T-helper 2 cell treated with Interferon-gamma antibody and Interleukin-4, amounts not matched to agents 5 μg/mL and 100 μg/mL, for 36 hours (primary cell): ENCODE measurements at regions not wholly inside any gene's neighbourhood (a gene's known extent, or its start where the extent isn't known, plus 50 kb on each side); places are given as distances from the start of the nearest gene placed in this dataset.

Source experiments
- DNase-seq: peaks from one replicate; pipeline ENCODE4 v3.0.0; 2021; ENCODE audit warnings: low spot score
- H3K27ac Mint-ChIP-seq: one replicate; pipeline ENCODE4 v1.8.0; 2021; ENCODE audit warnings: mild to moderate bottlenecking, mixed read lengths
- H3K27me3 Mint-ChIP-seq: one replicate; pipeline ENCODE4 v1.8.0; 2021; ENCODE audit warnings: low read depth, mixed read lengths
- H3K36me3 Mint-ChIP-seq: one replicate; pipeline ENCODE4 v1.8.0; 2021; ENCODE audit warnings: low read depth, mixed read lengths
- H3K4me1 Mint-ChIP-seq: one replicate; pipeline ENCODE4 v1.8.0; 2021; ENCODE audit warnings: low read depth, mixed read lengths
- H3K4me3 Mint-ChIP-seq: one replicate; pipeline ENCODE4 v1.8.0; 2022; ENCODE audit warnings: mild to moderate bottlenecking, moderate library complexity, mixed read lengths
- H3K9me3 Mint-ChIP-seq: one replicate; pipeline ENCODE4 v1.8.0; 2021; ENCODE audit warnings: mixed read lengths

- Mint-ChIP-seq H3K27ac (no peak overlapping the region), H3K27me3 (peaks cover 5% of the 10 kb centered on the region), H3K4me1 (peaks cover 17% of the 10 kb centered on the region), H3K4me3 (no peak overlapping the region), H3K9me3 (no peaks in the 10 kb centered on the region), H3K36me3 (peaks cover 2% of the 10 kb centered on the region)
- no peak for DNase-seq
These were observed 164.6 kb upstream of the BCL6 start for GRCh38 chr3:187909866-187910265.

GRCh38 chr3:187912007-187912406 is 166.7 kb upstream of the BCL6 start:
- Mint-ChIP-seq H3K36me3 (peaks cover 3% of the 10 kb centered on the region), H3K4me1 (peaks cover 22% of the 10 kb centered on the region), H3K27ac (no peak overlapping the region), H3K9me3 (no peaks in the 10 kb centered on the region), H3K27me3 (peaks cover 6% of the 10 kb centered on the region), H3K4me3 (no peak overlapping the region)
- no peak for DNase-seq

- H3K9me3 Mint-ChIP-seq, result no peaks in the 10 kb centered on the region
- peaks cover 33% of the 10 kb centered on the region for H3K4me1 Mint-ChIP-seq
- no peak overlapping the region for H3K4me3 Mint-ChIP-seq
- DNase-seq, result no peak
- no peak overlapping the region for H3K27ac Mint-ChIP-seq
- H3K36me3 Mint-ChIP-seq, result peaks cover 3% of the 10 kb centered on the region
- peaks cover 8% of the 10 kb centered on the region for H3K27me3 Mint-ChIP-seq
These were observed 168.4 kb upstream of the BCL6 start for GRCh38 chr3:187913617-187914033.

- H3K4me1 Mint-ChIP-seq, result peaks cover 39% of the 10 kb centered on the region
- H3K9me3 Mint-ChIP-seq, result no peaks in the 10 kb centered on the region
- H3K27ac Mint-ChIP-seq, result no peak overlapping the region
- no peak for DNase-seq
- peaks cover 8% of the 10 kb centered on the region for H3K27me3 Mint-ChIP-seq
- no peak overlapping the region for H3K4me3 Mint-ChIP-seq
- peaks cover 3% of the 10 kb centered on the region for H3K36me3 Mint-ChIP-seq
These were observed 169.0 kb upstream of the BCL6 start for GRCh38 chr3:187914231-187914630.

- Mint-ChIP-seq H3K27ac (no peak overlapping the region), H3K4me1 (peaks cover 50% of the 10 kb centered on the region), H3K4me3 (no peak overlapping the region)
These were observed 170.8 kb upstream of the BCL6 start for GRCh38 chr3:187916072-187916471.

GRCh38 chr3:187918081-187918644 is 172.9 kb upstream of the BCL6 start:
- no peaks in the 10 kb centered on the region for H3K9me3 Mint-ChIP-seq
- no peak for DNase-seq
- H3K27me3 Mint-ChIP-seq, result peaks cover 8% of the 10 kb centered on the region
- peak overlapping the region; percentile 90 for H3K27ac Mint-ChIP-seq
- peaks cover 3% of the 10 kb centered on the region for H3K36me3 Mint-ChIP-seq
- peak overlapping the region; percentile 71 for H3K4me3 Mint-ChIP-seq
- H3K4me1 Mint-ChIP-seq, result peaks cover 63% of the 10 kb centered on the region

More at GRCh38 chr3:187916072-187916471, 170.8 kb upstream of the BCL6 start:
- Mint-ChIP-seq H3K36me3 (peaks cover 3% of the 10 kb centered on the region), H3K27me3 (peaks cover 5% of the 10 kb centered on the region), H3K9me3 (no peaks in the 10 kb centered on the region)
- DNase-seq, result no peak

- H3K27ac Mint-ChIP-seq, result peak overlapping the region; percentile 90
- H3K4me3 Mint-ChIP-seq, result peak overlapping the region; percentile 71
- H3K9me3 Mint-ChIP-seq, result peaks cover 8% of the 10 kb centered on the region
- H3K27me3 Mint-ChIP-seq, result peaks cover 8% of the 10 kb centered on the region
- H3K36me3 Mint-ChIP-seq, result peaks cover 8% of the 10 kb centered on the region
- peak; percentile 76 for DNase-seq
- H3K4me1 Mint-ChIP-seq, result peaks cover 61% of the 10 kb centered on the region
These were observed 173.8 kb upstream of the BCL6 start for GRCh38 chr3:187919048-187919447.

- H3K27me3 Mint-ChIP-seq, result peaks cover 8% of the 10 kb centered on the region
- DNase-seq, result peak; percentile 48
- H3K4me3 Mint-ChIP-seq, result peak overlapping the region; percentile 71
- H3K4me1 Mint-ChIP-seq, result peaks cover 61% of the 10 kb centered on the region
- H3K27ac Mint-ChIP-seq, result peak overlapping the region; percentile 90
- H3K36me3 Mint-ChIP-seq, result peaks cover 9% of the 10 kb centered on the region
- H3K9me3 Mint-ChIP-seq, result peaks cover 12% of the 10 kb centered on the region
These were observed 174.3 kb upstream of the BCL6 start for GRCh38 chr3:187919544-187919943.

- H3K27me3 Mint-ChIP-seq, result peaks cover 8% of the 10 kb centered on the region
- no peak for DNase-seq
- H3K4me3 Mint-ChIP-seq, result peak overlapping the region; percentile 71
- peaks cover 17% of the 10 kb centered on the region for H3K9me3 Mint-ChIP-seq
- H3K36me3 Mint-ChIP-seq, result peaks cover 11% of the 10 kb centered on the region
- peak overlapping the region; percentile 90 for H3K27ac Mint-ChIP-seq
- H3K4me1 Mint-ChIP-seq, result peaks cover 58% of the 10 kb centered on the region
These were observed 174.8 kb upstream of the BCL6 start for GRCh38 chr3:187920030-187920429.

- Mint-ChIP-seq H3K27ac (no peak overlapping the region), H3K36me3 (peaks cover 17% of the 10 kb centered on the region), H3K27me3 (peaks cover 8% of the 10 kb centered on the region), H3K4me3 (no peak overlapping the region), H3K9me3 (peaks cover 22% of the 10 kb centered on the region), H3K4me1 (peaks cover 55% of the 10 kb centered on the region)
- DNase-seq, result no peak
These were observed 175.6 kb upstream of the BCL6 start for GRCh38 chr3:187920913-187921312.

GRCh38 chr3:187921391-187922074 is 176.3 kb upstream of the BCL6 start:
- Mint-ChIP-seq H3K9me3 (peaks cover 22% of the 10 kb centered on the region), H3K27ac (peak overlapping the region; percentile 22), H3K4me1 (peaks cover 61% of the 10 kb centered on the region), H3K36me3 (peaks cover 17% of the 10 kb centered on the region), H3K4me3 (peak overlapping the region; percentile 27), H3K27me3 (peaks cover 8% of the 10 kb centered on the region)
- no peak for DNase-seq

- H3K27ac Mint-ChIP-seq, result peak overlapping the region; percentile 17
- peaks cover 17% of the 10 kb centered on the region for H3K36me3 Mint-ChIP-seq
- H3K4me1 Mint-ChIP-seq, result peaks cover 63% of the 10 kb centered on the region
- H3K4me3 Mint-ChIP-seq, result peak overlapping the region; percentile 32
- peaks cover 22% of the 10 kb centered on the region for H3K9me3 Mint-ChIP-seq
- H3K27me3 Mint-ChIP-seq, result peaks cover 5% of the 10 kb centered on the region
- peak; percentile 70 for DNase-seq
These were observed 177.6 kb upstream of the BCL6 start for GRCh38 chr3:187922704-187923416.

- Mint-ChIP-seq H3K4me1 (peaks cover 56% of the 10 kb centered on the region), H3K4me3 (no peak overlapping the region), H3K27me3 (peaks cover 7% of the 10 kb centered on the region), H3K9me3 (peaks cover 22% of the 10 kb centered on the region), H3K36me3 (peaks cover 17% of the 10 kb centered on the region), H3K27ac (no peak overlapping the region)
- DNase-seq, result no peak
These were observed 179.4 kb upstream of the BCL6 start for GRCh38 chr3:187924651-187925050.

GRCh38 chr3:187925326-187925725 is 180.1 kb upstream of the BCL6 start:
- H3K4me1 Mint-ChIP-seq, result peaks cover 49% of the 10 kb centered on the region
- peaks cover 22% of the 10 kb centered on the region for H3K9me3 Mint-ChIP-seq
- DNase-seq, result no peak
- H3K4me3 Mint-ChIP-seq, result no peak overlapping the region
- H3K27ac Mint-ChIP-seq, result no peak overlapping the region
- peaks cover 7% of the 10 kb centered on the region for H3K27me3 Mint-ChIP-seq
- H3K36me3 Mint-ChIP-seq, result peaks cover 17% of the 10 kb centered on the region
